ENCODE measurements at regions not wholly inside any gene's neighbourhood (a gene's known extent, or its start where the extent isn't known, plus 50 kb on each side); places are given as distances from the start of the nearest gene placed in this dataset.

- no peak for DNase-seq
Measured at GRCh38 chr2:4391013-4391412, 687.6 kb downstream of the DCDC2C start.

GRCh38 chr2:4404363-4404762 lies 701.0 kb downstream of the DCDC2C start:
- DNase-seq = no peak

GRCh38 chr2:4408321-4408720 lies 704.9 kb downstream of the DCDC2C start:
- DNase-seq = no peak

GRCh38 chr2:4412637-4413187 lies 709.3 kb downstream of the DCDC2C start:
- no peak for DNase-seq

- no peak for DNase-seq
Measured at GRCh38 chr2:4415171-4415570, 711.8 kb downstream of the DCDC2C start.

- DNase-seq = no peak
Measured at GRCh38 chr2:4415810-4416413, 712.5 kb downstream of the DCDC2C start.

GRCh38 chr2:4416431-4416830 lies 713.1 kb downstream of the DCDC2C start:
- DNase-seq = no peak

GRCh38 chr2:4417771-4418170 lies 714.4 kb downstream of the DCDC2C start:
- DNase-seq = no peak

- no peak for DNase-seq
Measured at GRCh38 chr2:4420032-4420431, 716.7 kb downstream of the DCDC2C start.

GRCh38 chr2:4424153-4424552 lies 720.8 kb downstream of the DCDC2C start:
- no peak for DNase-seq

- no peak for DNase-seq
Measured at GRCh38 chr2:4427083-4427482, 723.7 kb downstream of the DCDC2C start.

GRCh38 chr2:4445821-4446220 lies 742.4 kb downstream of the DCDC2C start:
- DNase-seq = no peak

- DNase-seq = no peak
Measured at GRCh38 chr2:4454907-4455306, 751.5 kb downstream of the DCDC2C start.

GRCh38 chr2:4455486-4456155 lies 752.2 kb downstream of the DCDC2C start:
- DNase-seq = no peak

GRCh38 chr2:4464634-4465266 lies 761.4 kb downstream of the DCDC2C start:
- no peak for DNase-seq

- no peak for DNase-seq
Measured at GRCh38 chr2:4465671-4466070, 762.3 kb downstream of the DCDC2C start.

- no peak for DNase-seq
Measured at GRCh38 chr2:4475618-4476017, 772.2 kb downstream of the DCDC2C start.

- DNase-seq = no peak
Measured at GRCh38 chr2:4483050-4483449, 779.7 kb downstream of the DCDC2C start.

- DNase-seq = no peak
Measured at GRCh38 chr2:4486971-4487370, 783.6 kb downstream of the DCDC2C start.

- no peak for DNase-seq
Measured at GRCh38 chr2:4499316-4500030, 796.1 kb downstream of the DCDC2C start.

- DNase-seq = no peak
Measured at GRCh38 chr2:4501525-4501924, 798.1 kb downstream of the DCDC2C start.

GRCh38 chr2:4502230-4502843 lies 799.0 kb downstream of the DCDC2C start:
- DNase-seq = no peak

- DNase-seq = no peak
Measured at GRCh38 chr2:4507661-4508060, 804.3 kb downstream of the DCDC2C start.

All from RPMI8226 (cell line).